ENCODE measurements at regions not wholly inside any gene's neighbourhood (a gene's known extent, or its start where the extent isn't known, plus 50 kb on each side); places are given as distances from the start of the nearest gene placed in this dataset.
A peak's percentile ranks its signal among the peaks of the same experiment; 100 is the strongest.
"Not testable (repeated sequence)": the region's sequence is repeated elsewhere in the genome, so short reads cannot be mapped to it uniquely, and the experiment has no call there.

- no peak for DNase-seq (ENCODE audit: low spot score)
These were observed 68.1 kb upstream of the FGF3 start for GRCh38 chr11:69887330-69887729.

DNA sequence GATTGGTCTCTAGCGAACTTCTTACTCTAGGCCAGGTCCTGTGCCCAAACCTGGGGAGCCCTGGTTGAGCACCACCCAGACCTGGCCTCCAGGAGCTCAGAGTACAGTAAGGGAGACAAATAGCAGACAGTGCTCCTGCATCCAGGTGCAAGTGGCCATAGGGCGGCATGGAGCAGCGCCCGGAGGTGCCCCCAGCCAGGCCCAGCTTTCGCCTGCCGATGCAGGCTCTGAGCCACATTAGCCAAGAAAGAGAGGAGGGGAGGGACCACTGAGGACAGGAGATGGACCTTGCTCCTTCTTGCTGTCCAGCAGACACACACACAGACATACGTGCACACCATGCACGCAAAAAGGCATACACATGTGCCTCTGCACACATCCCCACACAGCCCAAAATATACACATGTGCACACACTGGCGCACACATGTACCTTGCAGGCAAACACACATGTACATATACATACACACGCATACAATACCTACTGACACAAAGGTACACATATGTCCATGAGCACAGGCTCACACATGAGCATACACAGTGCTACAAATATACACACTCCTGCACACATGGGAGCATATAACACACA, 68.7 kb upstream of the FGF3 start:
- no peak for DNase-seq (ENCODE audit: low spot score)

GRCh38 chr11:69888483-69889181, 69.4 kb upstream of the FGF3 start:
- DNase-seq (ENCODE audit: low spot score), result peak; percentile 87

GRCh38 chr11:69889400-69890318, 70.4 kb upstream of the FGF3 start:
- no peak for DNase-seq (ENCODE audit: low spot score)

DNA sequence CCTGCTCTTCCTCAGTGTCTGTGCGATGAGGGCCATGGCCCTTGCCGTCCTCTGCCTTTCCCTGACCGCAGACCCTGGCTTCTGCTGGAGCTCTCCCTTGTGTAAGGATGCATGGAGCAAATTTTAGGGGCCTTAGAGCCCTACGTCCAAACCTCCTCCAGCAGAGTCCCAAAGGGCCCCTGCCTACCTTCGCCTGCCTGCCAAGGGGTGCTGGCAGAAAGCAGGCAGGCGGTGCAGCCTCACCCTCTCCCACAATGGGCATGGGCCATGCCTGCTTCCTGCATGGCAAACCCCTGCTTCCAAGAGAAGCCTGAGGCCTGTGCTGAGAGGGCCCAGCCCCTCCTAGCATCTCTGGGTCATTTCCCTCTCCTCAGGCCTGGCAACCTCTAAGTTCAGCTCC, 71.3 kb upstream of the FGF3 start:
- DNase-seq (ENCODE audit: low spot score), result no peak

GRCh38 chr11:69891421-69892236, 72.4 kb upstream of the FGF3 start:
- no peak for DNase-seq (ENCODE audit: low spot score)

- DNase-seq (ENCODE audit: low spot score), result peak; percentile 41
These were observed 73.2 kb upstream of the FGF3 start for GRCh38 chr11:69892237-69892985.

GRCh38 chr11:69892986-69893555, 73.9 kb upstream of the FGF3 start:
- no peak for DNase-seq (ENCODE audit: low spot score)

DNA sequence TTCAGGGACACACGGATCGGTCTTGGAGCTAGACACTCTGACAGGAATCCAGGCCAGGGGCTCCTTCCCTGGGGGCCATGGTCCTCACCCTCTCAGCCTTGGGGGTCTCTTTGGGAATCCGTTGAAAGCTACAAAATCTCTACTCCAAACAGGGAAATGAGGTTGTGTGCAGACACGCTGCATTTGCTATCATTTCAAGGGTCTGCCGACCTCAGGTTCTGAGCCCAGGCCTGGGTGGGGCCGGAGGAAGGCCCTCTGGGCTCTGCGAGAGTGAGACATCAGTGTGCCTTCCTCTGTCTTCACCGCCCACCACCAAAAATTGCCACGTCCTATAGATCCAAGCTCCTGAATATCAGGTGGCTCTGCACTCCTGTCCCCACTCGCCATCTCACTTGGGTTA, 74.4 kb upstream of the FGF3 start:
- no peak for DNase-seq (ENCODE audit: low spot score)

- no peak for DNase-seq (ENCODE audit: low spot score)
These were observed 75.0 kb upstream of the FGF3 start for GRCh38 chr11:69894181-69894611.

DNA sequence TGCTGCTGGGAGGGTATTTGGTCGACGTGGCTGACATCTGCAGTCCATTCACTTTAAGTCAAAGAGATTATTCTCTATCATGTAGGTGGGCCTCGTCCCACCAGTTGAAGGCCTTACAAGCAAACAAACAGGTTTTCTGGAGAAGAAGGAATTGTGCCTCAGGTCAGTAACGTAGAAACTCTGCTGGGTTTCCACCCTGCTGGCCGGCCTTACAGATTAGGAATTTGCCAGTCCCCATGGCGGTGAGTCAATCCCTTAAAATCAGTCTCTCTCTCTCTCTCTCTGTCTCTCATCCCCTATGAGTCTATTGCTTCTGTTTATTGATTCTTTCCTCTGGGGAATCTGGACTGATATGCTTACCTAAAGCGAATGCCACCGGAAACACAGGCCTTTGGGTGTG, 75.4 kb upstream of the FGF3 start:
- DNase-seq (ENCODE audit: low spot score), result no peak

DNA sequence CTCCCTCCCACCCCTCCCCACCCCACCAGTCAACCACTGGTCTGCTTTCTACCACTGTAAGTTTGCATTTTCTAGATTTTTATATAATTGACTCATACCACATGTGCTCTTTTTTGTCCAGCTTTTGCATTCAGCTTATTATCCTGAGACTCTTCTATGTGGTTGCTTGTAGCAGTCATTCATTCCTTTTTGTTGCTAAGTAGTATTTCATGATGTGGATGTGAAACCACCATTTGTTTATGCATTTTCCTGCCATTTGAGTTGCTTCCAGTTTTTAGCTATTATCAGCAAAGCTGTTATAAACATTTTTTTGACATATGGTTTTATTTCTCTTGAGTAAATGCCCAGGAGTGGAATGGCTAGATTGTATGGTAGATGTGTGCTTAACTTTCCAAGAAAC, 77.0 kb upstream of the FGF3 start:
- DNase-seq (ENCODE audit: low spot score), result no peak

DNA sequence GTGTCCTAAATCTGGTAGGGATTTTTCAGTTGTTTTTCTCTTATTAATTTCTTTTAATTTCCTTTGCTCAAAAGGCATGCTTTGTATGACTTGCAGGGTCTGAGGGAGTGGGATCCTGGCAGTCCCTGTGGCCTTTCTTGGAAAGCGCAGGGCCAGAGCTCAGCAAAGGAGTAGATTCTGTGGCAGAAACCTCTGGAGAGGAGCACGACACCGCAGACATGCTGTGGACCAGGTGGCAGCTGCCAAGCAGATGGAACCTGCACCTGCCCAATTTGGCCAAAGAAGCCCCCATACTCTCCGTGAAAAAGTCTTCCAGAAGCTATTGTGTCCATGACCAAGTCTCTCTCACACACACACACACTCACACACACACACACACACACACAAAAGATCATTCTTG, 78.9 kb upstream of the FGF3 start:
- no peak for DNase-seq (ENCODE audit: low spot score)

DNA sequence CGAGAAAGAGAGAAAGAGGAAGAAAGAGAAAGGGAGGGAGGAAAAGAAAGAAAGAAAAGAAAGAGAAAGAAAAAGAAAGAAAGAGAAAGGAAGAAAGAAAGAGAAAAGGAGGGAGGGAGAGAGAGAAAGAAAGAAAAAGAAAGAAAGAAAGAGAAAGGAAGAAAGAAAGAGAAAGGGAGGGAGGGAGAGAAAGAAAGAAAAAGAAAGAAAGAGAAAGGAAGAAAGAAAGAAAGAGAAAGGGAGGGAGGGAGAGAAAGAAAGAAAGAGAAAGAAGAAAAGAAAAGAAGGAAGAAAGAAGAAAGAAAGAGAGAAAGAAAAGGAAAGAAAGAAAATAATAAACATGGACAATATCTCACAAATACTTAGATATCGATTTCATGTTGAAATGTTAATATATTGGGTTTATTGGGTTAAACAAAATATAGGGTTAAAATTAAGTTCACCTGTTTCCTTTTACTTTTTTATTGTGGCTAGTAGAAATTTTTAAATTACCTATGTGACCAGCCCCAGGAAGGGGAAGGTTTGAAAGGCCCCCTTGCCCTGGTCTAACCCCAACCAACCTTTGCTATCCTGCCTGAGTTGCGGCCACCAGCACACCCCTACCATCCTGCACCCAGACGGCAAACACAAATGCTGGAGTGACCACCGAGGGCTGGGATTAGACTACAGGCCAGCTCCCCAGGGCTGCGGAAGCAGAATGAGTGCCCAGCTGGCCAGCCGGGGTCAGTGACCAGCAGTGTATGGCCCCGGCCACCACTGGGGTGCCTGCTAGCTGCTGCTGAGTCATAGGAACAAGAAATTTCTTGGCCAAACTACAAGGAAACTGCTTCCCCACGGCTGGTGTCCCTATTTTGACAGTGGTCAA, 81.0 kb upstream of the FGF3 start:
- peak; percentile 44 for DNase-seq (ENCODE audit: low spot score)

GRCh38 chr11:69900822-69901302, 81.6 kb upstream of the FGF3 start:
- DNase-seq (ENCODE audit: low spot score), result not testable (repeated sequence)

DNA sequence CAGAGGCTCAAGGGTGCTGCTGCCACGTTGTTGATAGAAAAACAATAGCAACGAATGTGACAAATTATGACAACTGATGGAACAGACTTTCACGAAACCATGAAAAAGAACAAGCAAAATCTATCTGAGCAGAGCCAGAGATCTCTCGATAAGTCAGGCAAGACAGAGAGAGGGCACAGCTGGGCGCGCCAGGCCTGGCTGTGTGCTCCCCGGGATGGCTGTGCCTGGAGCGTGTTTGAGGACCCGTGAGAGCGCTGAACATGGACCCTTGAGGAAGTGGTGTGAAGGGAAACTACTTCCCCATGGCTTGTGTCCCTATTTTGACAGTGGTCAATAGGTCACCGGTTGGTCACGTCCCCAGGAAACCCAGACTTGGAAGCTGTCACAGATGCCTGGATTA, 83.1 kb upstream of the FGF3 start:
- DNase-seq (ENCODE audit: low spot score), result no peak

DNA sequence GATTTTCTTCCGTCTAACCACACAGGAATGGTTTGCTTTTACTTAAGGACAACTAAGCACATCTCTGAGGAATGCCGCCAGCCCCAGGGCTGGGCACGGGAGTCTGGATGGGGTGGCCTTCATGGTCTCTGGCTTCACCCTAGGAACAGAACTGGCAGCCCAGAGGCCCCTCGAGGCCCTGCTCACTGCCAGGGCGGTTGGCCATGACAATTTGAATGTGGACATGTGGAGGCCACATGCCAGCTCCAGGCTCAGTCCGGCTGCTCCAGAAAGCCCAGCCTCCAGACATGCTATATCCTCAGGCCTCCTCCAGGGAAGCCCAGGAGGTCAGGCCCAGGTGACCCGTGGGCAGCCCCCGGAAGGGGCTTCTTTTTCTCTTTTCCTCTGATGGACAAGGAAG, 84.0 kb upstream of the FGF3 start:
- no peak for DNase-seq (ENCODE audit: low spot score)

DNA sequence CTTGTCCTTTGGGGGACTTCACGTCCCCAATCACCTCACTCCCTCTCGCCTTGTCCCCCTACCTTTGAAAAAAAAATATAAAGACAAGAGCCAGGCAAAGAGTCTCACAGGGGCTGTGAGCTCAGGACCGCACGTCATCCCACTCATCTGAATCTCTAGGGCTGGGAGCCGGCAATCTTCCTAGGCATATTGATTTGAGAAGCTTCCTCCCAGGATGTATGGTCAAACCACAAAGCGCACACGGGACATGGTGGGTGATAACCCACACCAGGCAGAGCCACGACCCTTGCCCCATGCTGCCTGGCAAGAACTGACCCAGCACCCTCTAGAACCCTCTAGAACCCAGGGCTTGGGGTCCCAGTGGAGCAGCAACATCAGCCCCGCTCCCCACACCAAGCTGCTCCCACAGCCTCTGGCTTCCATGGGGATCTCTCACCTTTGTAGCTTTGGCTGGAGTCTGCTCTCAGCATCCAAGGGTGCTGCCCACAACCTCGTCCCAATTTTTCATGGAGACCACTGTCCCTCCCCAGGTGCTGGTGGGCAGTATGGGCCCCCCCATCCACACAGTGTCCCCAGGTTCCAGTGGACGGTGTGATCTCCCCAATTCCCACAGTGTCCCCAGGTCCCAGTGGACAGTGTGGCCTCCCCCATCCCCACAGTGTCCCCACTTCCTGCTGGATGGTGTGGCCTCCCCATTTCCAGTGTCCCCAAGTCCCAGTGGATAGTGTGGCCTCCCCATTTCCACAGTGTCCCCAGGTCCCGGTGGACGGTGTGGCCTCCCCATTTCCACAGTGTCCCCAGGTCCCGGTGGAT, 85.2 kb upstream of the FGF3 start:
- no peak for DNase-seq (ENCODE audit: low spot score)

DNA sequence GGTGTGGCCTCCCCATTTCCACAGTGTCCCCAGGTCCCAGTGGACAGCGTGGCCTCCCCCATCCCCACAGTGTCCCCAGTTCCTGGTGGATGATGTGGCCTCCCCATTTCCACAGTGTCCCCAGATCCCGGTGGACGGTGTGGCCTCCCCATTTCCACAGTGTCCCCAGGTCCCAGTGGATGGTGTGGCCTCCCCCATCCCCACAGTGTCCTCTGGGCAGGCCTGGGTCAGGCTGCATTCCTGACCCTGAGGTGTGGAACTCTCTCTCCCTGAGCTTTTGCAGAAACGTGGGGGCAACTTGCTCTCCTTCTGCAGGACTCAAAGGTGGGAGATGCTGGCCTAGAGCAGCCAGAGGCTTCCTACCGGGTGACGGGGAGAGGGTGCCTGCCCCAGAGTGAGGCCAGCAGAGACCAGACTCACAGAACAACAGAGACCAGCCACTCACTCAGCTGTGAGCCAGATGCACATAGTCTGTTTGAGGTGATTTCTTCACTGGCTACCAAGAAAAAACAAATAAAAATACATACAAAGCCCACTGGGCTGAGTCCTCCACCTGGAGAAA, 85.8 kb upstream of the FGF3 start:
- DNase-seq (ENCODE audit: low spot score), result no peak

Data from AG20443 (cell line).